BJ (cell line): ENCODE measurements at regions not wholly inside any gene's neighbourhood (a gene's known extent, or its start where the extent isn't known, plus 50 kb on each side); places are given as distances from the start of the nearest gene placed in this dataset.
"Not testable (repeated sequence)": the region's sequence is repeated elsewhere in the genome, so short reads cannot be mapped to it uniquely, and the experiment has no call there.

Experiments
- CTCF ChIA-PET: fragments of 350-600 bp; formaldehyde crosslinking; extraction: SDS; loops from one replicate; lab custom pipeline; 2021; ENCODE audit warnings: antibody characterized with exemption, inconsistent platforms; lab: Yijun Ruan, JAX
- POLR2A ChIA-PET: fragments of 300-600 bp; sonication (Branson Sonifier 250); formaldehyde crosslinking; extraction: SDS; loops from one replicate; lab custom pipeline; 2021; ENCODE audit warnings: antibody characterized with exemption; lab: Charles Lee
- DNase-seq: peaks from one replicate; pipeline ENCODE4 v3.0.0-alpha.2; 2011; ENCODE audit warnings: low read depth
- H3K27me3 ChIP-seq: 2 replicates; pipeline ENCODE4 v1.6.0; 2011; ENCODE audit warnings: low read length; ENCODE audit not compliant: control insufficient read depth, insufficient read depth
- H3K36me3 ChIP-seq: 2 replicates; pipeline ENCODE4 v1.5.1; 2011; ENCODE audit warnings: low read length; ENCODE audit not compliant: control insufficient read depth, insufficient read depth
- H3K4me3 ChIP-seq: 2 replicates; pipeline ENCODE4 v1.5.1; 2011; ENCODE audit warnings: low read depth, mild to moderate bottlenecking, control low read depth, low read length
- TF ChIP-seq, protein P1 (sequence below): IDR thresholded peaks from 2 replicates; pipeline ENCODE4 v1.5.1; 2011; ENCODE audit warnings: low read depth, mild to moderate bottlenecking, control low read depth, inconsistent platforms, low read length, moderate library complexity; ENCODE audit not compliant: insufficient read depth

DNA sequence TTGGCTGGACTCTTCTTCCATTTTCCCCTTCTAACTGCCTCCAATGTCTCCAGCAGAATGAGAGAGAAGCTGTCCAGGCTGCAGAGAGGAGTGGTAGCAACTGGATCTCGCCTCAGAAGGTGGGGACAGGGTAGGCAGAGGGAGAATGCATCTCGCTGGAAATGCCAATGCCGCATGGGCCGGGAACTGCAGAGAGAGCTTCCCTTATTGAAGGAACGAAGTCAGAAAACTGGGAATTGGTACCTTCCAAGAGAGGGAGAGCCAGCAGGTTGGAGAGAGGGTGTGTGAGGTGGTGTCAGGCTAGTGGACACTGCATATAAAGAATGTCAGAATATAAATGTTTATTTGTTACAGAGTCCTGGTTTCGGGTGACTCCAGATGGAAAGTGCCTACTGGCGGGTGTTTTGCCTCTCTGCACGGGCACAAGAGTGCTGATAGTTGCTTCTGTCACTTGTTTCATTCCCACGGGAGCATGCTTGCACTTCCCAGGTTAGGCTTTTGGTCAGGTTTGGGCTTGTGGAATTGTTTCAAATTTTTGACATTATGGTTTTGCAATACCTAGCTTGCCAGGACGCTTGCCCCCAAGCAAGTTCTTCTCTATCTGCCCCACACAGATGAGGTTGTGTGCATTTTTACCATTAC, 156.8 kb upstream of the STS start:
- TF ChIP-seq, protein P1, sequence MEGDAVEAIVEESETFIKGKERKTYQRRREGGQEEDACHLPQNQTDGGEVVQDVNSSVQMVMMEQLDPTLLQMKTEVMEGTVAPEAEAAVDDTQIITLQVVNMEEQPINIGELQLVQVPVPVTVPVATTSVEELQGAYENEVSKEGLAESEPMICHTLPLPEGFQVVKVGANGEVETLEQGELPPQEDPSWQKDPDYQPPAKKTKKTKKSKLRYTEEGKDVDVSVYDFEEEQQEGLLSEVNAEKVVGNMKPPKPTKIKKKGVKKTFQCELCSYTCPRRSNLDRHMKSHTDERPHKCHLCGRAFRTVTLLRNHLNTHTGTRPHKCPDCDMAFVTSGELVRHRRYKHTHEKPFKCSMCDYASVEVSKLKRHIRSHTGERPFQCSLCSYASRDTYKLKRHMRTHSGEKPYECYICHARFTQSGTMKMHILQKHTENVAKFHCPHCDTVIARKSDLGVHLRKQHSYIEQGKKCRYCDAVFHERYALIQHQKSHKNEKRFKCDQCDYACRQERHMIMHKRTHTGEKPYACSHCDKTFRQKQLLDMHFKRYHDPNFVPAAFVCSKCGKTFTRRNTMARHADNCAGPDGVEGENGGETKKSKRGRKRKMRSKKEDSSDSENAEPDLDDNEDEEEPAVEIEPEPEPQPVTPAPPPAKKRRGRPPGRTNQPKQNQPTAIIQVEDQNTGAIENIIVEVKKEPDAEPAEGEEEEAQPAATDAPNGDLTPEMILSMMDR = no peak
- H3K4me3 ChIP-seq = no peak overlapping the region
- ChIA-PET CTCF (no interaction called here), POLR2A (interaction anchor here (0.5 kb wide), 1 partner anchor 940 kb away, joined by 5 read pairs; no protein-coding TSS in a partner anchor)
- DNase-seq = no peak
- no peaks in the 10 kb centered on the region for H3K27me3 ChIP-seq
- H3K36me3 ChIP-seq = no peaks in the 10 kb centered on the region

DNA sequence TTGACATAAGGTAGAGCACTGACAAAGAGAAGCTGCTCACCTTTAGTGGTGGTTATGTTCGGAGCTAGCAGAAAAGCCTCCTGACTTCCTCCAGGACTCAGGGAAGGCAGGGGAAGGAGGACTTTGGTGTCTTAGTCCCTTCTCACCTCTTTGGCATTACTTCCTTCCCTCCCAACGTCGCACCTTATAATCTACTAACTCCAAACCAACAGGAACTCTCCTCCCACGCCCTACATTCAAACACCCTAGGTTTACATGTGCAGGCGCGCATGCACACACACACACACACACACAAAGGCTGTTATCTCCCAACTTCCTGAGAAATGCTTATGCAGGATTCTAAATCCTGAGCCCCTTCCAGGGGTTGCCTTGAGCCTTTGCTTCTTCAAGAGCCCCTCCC, 157.7 kb upstream of the STS start:
- Histone ChIP-seq H3K27me3 (no peaks in the 10 kb centered on the region), H3K4me3 (no peak overlapping the region), H3K36me3 (no peaks in the 10 kb centered on the region)
- DNase-seq = no peak
- TF ChIP-seq, protein P1 = no peak
- POLR2A ChIA-PET = no interaction called here
- CTCF ChIA-PET = no interaction called here

DNA sequence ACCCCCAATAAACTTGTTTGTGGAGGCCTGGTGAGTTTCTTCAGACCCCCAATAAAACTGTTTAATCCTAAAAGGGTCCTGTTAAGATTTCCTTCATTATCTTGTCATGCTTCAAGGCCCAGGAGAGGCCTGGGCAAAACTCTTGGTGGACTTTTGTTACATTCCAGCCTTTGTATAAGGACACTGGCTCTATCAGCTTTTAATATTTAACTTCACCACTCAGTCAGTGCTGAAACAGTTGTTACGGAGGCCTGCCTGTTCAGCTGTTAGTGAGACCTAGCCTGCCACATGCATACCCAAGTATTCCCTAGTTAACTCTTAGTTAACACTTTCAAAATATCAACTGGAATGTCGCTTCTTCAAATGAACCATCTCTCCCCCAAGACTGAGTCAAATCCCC, 158.8 kb upstream of the STS start:
- H3K36me3 ChIP-seq, H3K4me3 ChIP-seq, POLR2A ChIA-PET, H3K27me3 ChIP-seq, DNase-seq, CTCF ChIA-PET: not testable (repeated sequence)

DNA sequence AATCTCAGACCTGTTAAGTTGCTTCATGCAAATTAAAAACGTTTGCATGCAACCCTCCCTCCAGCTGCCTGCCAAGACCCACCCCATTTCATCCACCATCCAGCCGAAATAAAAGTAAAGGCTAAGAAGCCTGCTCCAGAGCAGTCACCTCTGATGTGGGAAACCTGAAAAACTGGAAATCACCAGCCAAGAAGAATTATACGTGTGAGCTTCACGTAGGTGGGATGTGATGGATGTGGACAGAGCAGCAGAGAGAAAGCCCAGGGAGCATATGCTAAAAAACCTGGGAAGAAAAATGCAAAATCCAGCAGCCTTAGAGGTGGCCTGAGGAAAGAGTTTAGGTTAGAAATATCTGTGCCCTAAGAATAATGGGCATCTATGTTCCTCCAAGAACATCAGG, 160.6 kb upstream of the STS start:
- ChIA-PET POLR2A (no interaction called here), CTCF (no interaction called here)
- DNase-seq = no peak
- H3K27me3 ChIP-seq = no peaks in the 10 kb centered on the region
- TF ChIP-seq, protein P1 = no peak
- no peaks in the 10 kb centered on the region for H3K36me3 ChIP-seq
- no peak overlapping the region for H3K4me3 ChIP-seq

DNA sequence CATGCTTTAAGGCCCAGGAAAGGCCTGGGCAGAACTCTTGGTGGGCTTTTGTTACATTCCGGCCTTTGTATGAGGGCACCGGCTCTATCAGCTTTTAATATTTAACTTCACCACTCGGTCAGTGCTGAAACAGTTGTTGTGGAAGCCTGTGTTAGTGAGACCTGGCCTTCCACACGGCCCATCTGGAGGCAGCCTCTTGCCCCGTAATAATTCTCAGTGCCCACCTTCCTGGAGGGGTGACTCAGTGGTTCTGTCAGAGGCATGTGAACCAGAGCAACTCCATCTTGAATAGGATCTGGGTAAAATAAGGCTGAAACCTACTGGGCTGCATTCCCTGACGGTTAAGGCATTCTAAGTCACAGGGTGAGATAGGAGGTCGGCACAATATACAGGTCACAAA, 162.0 kb upstream of the STS start:
- DNase-seq = no peak
- H3K36me3 ChIP-seq = no peaks in the 10 kb centered on the region
- no peaks in the 10 kb centered on the region for H3K27me3 ChIP-seq
- TF ChIP-seq, protein P1 = no peak
- no peak overlapping the region for H3K4me3 ChIP-seq
- POLR2A ChIA-PET = no interaction called here
- CTCF ChIA-PET = no interaction called here
